HUES48 (cell line): ENCODE measurements at regions not wholly inside any gene's neighbourhood (a gene's known extent, or its start where the extent isn't known, plus 50 kb on each side); places are given as distances from the start of the nearest gene placed in this dataset.

Experiments used
- H3K27ac ChIP-seq: one replicate; pipeline ENCODE4 v1.7.0; 2013; ENCODE audit warnings: low read depth, low read length, inconsistent platforms
- H3K27me3 ChIP-seq: 2 replicates; pipeline ENCODE4 v1.6.1; 2013; ENCODE audit warnings: mild to moderate bottlenecking, low read length; ENCODE audit not compliant: control insufficient read depth, insufficient read depth
- H3K36me3 ChIP-seq: 2 replicates; pipeline ENCODE4 v1.6.1; 2013; ENCODE audit warnings: low read length; ENCODE audit not compliant: control insufficient read depth, insufficient read depth
- H3K4me1 ChIP-seq: 2 replicates; pipeline ENCODE4 v1.6.1; 2013; ENCODE audit warnings: mild to moderate bottlenecking, low read length; ENCODE audit not compliant: control insufficient read depth, insufficient read depth
- H3K4me3 ChIP-seq: 2 replicates; pipeline ENCODE4 v1.5.1; 2013; ENCODE audit warnings: mild to moderate bottlenecking, low read depth, low read length
- H3K9ac ChIP-seq: 2 replicates; pipeline ENCODE4 v1.6.1; 2013; ENCODE audit warnings: mild to moderate bottlenecking, low read depth, low read length, moderate library complexity
- H3K9me3 ChIP-seq: 2 replicates; pipeline ENCODE4 v1.6.1; 2013; ENCODE audit warnings: low read length; ENCODE audit not compliant: control insufficient read depth, insufficient read depth

DNA sequence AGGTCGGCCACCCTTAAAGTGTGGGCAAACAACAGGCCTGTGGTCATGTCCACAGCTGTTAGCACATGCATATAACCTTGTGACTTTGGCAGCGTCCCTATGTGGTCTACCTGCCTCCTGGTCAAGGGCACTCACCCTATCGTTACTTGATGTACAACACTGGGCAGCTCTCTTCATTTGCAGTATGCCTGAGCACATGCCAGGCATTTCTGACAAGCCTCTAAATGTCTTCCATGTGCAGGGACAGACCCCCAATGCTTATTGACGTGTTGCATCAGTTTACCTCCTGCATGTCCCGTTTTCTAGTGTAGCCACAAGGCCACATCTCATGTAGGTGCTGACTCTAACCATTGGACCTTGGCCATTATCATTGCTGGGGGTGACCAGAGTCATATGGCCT, 731.7 kb upstream of the MIR17HG start:
- Histone ChIP-seq H3K4me1 (no peaks in the 10 kb centered on the region), H3K9ac (no peak overlapping the region), H3K27me3 (no peaks in the 10 kb centered on the region), H3K4me3 (no peak overlapping the region), H3K36me3 (no peaks in the 10 kb centered on the region), H3K9me3 (peaks cover 19% of the 10 kb centered on the region), H3K27ac (no peak overlapping the region)

GRCh38 chr13:90618133-90618532, 729.4 kb upstream of the MIR17HG start:
- no peak overlapping the region for H3K9ac ChIP-seq
- peaks cover 19% of the 10 kb centered on the region for H3K9me3 ChIP-seq
- H3K36me3 ChIP-seq = no peaks in the 10 kb centered on the region
- no peak overlapping the region for H3K27ac ChIP-seq
- H3K4me1 ChIP-seq = no peaks in the 10 kb centered on the region
- H3K4me3 ChIP-seq = no peak overlapping the region
- H3K27me3 ChIP-seq = no peaks in the 10 kb centered on the region

- peaks cover 16% of the 10 kb centered on the region for H3K9me3 ChIP-seq
- no peaks in the 10 kb centered on the region for H3K27me3 ChIP-seq
- H3K27ac ChIP-seq = no peak overlapping the region
- no peaks in the 10 kb centered on the region for H3K36me3 ChIP-seq
- H3K4me1 ChIP-seq = no peaks in the 10 kb centered on the region
- no peak overlapping the region for H3K9ac ChIP-seq
- no peak overlapping the region for H3K4me3 ChIP-seq
Observed at GRCh38 chr13:90622541-90622940, 724.9 kb upstream of the MIR17HG start.

- Histone ChIP-seq H3K4me3 (no peak overlapping the region), H3K27ac (no peak overlapping the region), H3K4me1 (no peaks in the 10 kb centered on the region), H3K36me3 (no peaks in the 10 kb centered on the region), H3K9ac (no peak overlapping the region), H3K9me3 (peaks cover 7% of the 10 kb centered on the region; the same call in 1 of the 2 replicates), H3K27me3 (no peaks in the 10 kb centered on the region)
Observed at GRCh38 chr13:90623318-90624011, 724.0 kb upstream of the MIR17HG start.

- H3K27ac ChIP-seq = no peak overlapping the region
- H3K9me3 ChIP-seq = no peaks in the 10 kb centered on the region
- H3K9ac ChIP-seq = no peak overlapping the region
- H3K36me3 ChIP-seq = no peaks in the 10 kb centered on the region
- H3K4me3 ChIP-seq = no peak overlapping the region
- no peaks in the 10 kb centered on the region for H3K27me3 ChIP-seq
- H3K4me1 ChIP-seq = peaks cover 5% of the 10 kb centered on the region; the same call in 1 of the 2 replicates
Observed at GRCh38 chr13:90627813-90628212, 719.7 kb upstream of the MIR17HG start.

DNA sequence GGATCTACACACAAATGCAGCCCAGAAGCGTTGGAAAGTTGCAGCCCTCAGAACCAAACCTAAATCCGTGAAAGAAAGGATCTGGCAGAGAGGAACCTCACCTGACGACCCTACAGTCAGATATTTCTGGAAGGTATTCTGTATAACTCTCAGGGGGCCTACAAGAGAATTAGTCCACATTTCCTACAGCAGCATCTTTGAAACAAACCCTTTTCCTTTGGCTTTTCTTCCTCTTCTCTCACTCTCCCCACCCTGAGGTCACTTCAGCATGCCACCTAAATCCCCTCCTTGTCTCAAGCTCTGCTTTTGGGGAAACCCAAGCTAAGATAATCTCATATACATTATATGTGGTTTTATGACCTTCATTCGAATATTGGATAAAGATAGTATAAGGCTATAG, 719.0 kb upstream of the MIR17HG start:
- Histone ChIP-seq H3K9me3 (no peaks in the 10 kb centered on the region), H3K27ac (no peak overlapping the region), H3K36me3 (no peaks in the 10 kb centered on the region), H3K9ac (no peak overlapping the region), H3K4me3 (no peak overlapping the region), H3K27me3 (no peaks in the 10 kb centered on the region), H3K4me1 (peaks cover 5% of the 10 kb centered on the region; the same call in 1 of the 2 replicates)

DNA sequence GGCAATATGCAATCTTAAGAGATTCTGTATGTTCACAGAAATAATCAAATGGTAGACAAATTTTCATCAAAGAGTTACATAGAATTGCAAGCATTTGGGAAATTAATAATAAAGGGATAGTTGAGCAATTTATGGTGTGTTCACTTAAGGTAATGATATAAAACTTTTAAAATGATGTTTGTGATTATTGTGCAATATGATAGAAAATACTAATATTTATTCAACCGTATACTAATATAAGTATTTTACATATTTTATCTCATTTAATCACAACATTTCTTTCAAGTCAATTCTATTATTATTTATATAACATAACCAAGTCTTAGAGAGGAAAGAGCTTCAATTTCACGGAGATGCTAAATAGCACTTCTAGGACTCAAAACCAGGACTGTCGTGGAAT, 716.8 kb upstream of the MIR17HG start:
- Histone ChIP-seq H3K9me3 (no peaks in the 10 kb centered on the region), H3K27ac (no peak overlapping the region), H3K27me3 (no peaks in the 10 kb centered on the region), H3K9ac (no peak overlapping the region), H3K4me3 (no peak overlapping the region), H3K4me1 (peaks cover 5% of the 10 kb centered on the region; the same call in 1 of the 2 replicates), H3K36me3 (no peaks in the 10 kb centered on the region)

GRCh38 chr13:90632184-90632583, 715.3 kb upstream of the MIR17HG start:
- peaks cover 5% of the 10 kb centered on the region; the same call in 1 of the 2 replicates for H3K4me1 ChIP-seq
- no peaks in the 10 kb centered on the region for H3K27me3 ChIP-seq
- H3K9me3 ChIP-seq = no peaks in the 10 kb centered on the region
- no peak overlapping the region for H3K9ac ChIP-seq
- no peak overlapping the region for H3K4me3 ChIP-seq
- no peak overlapping the region for H3K27ac ChIP-seq
- H3K36me3 ChIP-seq = no peaks in the 10 kb centered on the region

- Histone ChIP-seq H3K9ac (no peak overlapping the region), H3K36me3 (no peaks in the 10 kb centered on the region), H3K9me3 (no peaks in the 10 kb centered on the region), H3K27me3 (no peaks in the 10 kb centered on the region), H3K4me3 (no peak overlapping the region), H3K27ac (no peak overlapping the region), H3K4me1 (peaks cover 5% of the 10 kb centered on the region; the same call in 1 of the 2 replicates)
Observed at GRCh38 chr13:90633849-90634248, 713.6 kb upstream of the MIR17HG start.

GRCh38 chr13:90640976-90641375, 706.5 kb upstream of the MIR17HG start:
- H3K9ac ChIP-seq = no peak overlapping the region
- no peaks in the 10 kb centered on the region for H3K36me3 ChIP-seq
- no peak overlapping the region for H3K27ac ChIP-seq
- no peaks in the 10 kb centered on the region for H3K4me1 ChIP-seq
- H3K4me3 ChIP-seq = no peak overlapping the region
- H3K27me3 ChIP-seq = no peaks in the 10 kb centered on the region
- H3K9me3 ChIP-seq = peaks cover 6% of the 10 kb centered on the region

- H3K4me3 ChIP-seq = no peak overlapping the region
- H3K9me3 ChIP-seq = peaks cover 6% of the 10 kb centered on the region
- H3K9ac ChIP-seq = no peak overlapping the region
- H3K36me3 ChIP-seq = no peaks in the 10 kb centered on the region
- no peak overlapping the region for H3K27ac ChIP-seq
- no peaks in the 10 kb centered on the region for H3K27me3 ChIP-seq
- H3K4me1 ChIP-seq = no peaks in the 10 kb centered on the region
Observed at GRCh38 chr13:90641884-90642283, 705.6 kb upstream of the MIR17HG start.
